ENCODE measurements at regions not wholly inside any gene's neighbourhood (a gene's known extent, or its start where the extent isn't known, plus 50 kb on each side); places are given as distances from the start of the nearest gene placed in this dataset.

GRCh38 chr13:44242766-44243165, 130.9 kb upstream of the SERP2 start:
- no peak for DNase-seq (ENCODE audit: low read depth)

GRCh38 chr13:44243198-44243857, 130.3 kb upstream of the SERP2 start:
- peak; percentile 92 for DNase-seq (ENCODE audit: low read depth)

GRCh38 chr13:44244288-44244687, 129.3 kb upstream of the SERP2 start:
- peak; percentile 86 for DNase-seq (ENCODE audit: low read depth)

- peak; percentile 79 for DNase-seq (ENCODE audit: low read depth)
These were observed 124.2 kb upstream of the SERP2 start for GRCh38 chr13:44249431-44249836.

- no peak for DNase-seq (ENCODE audit: low read depth)
These were observed 120.7 kb upstream of the SERP2 start for GRCh38 chr13:44252938-44253337.

- no peak for DNase-seq (ENCODE audit: low read depth)
These were observed 117.8 kb upstream of the SERP2 start for GRCh38 chr13:44255771-44256364.

- no peak for DNase-seq (ENCODE audit: low read depth)
These were observed 115.8 kb upstream of the SERP2 start for GRCh38 chr13:44257796-44258195.

GRCh38 chr13:44259045-44260027, 114.3 kb upstream of the SERP2 start:
- DNase-seq (ENCODE audit: low read depth), result peak; percentile 78

GRCh38 chr13:44260336-44260735, 113.3 kb upstream of the SERP2 start:
- DNase-seq (ENCODE audit: low read depth), result no peak

- DNase-seq (ENCODE audit: low read depth), result no peak
These were observed 109.6 kb upstream of the SERP2 start for GRCh38 chr13:44263751-44264620.

GRCh38 chr13:44266305-44266704, 107.3 kb upstream of the SERP2 start:
- no peak for DNase-seq (ENCODE audit: low read depth)

- no peak for DNase-seq (ENCODE audit: low read depth)
These were observed 106.9 kb upstream of the SERP2 start for GRCh38 chr13:44266772-44267171.

- DNase-seq (ENCODE audit: low read depth), result no peak
These were observed 106.4 kb upstream of the SERP2 start for GRCh38 chr13:44267203-44267602.

GRCh38 chr13:44267980-44268379, 105.6 kb upstream of the SERP2 start:
- DNase-seq (ENCODE audit: low read depth), result peak; percentile 79

- no peak for DNase-seq (ENCODE audit: low read depth)
These were observed 104.6 kb upstream of the SERP2 start for GRCh38 chr13:44268980-44269379.

- DNase-seq (ENCODE audit: low read depth), result no peak
These were observed 103.5 kb upstream of the SERP2 start for GRCh38 chr13:44270150-44270549.

- peak; percentile 88 for DNase-seq (ENCODE audit: low read depth)
These were observed 102.6 kb upstream of the SERP2 start for GRCh38 chr13:44271031-44271455.

- DNase-seq (ENCODE audit: low read depth), result no peak
These were observed 102.2 kb upstream of the SERP2 start for GRCh38 chr13:44271473-44271872.

- no peak for DNase-seq (ENCODE audit: low read depth)
These were observed 101.7 kb upstream of the SERP2 start for GRCh38 chr13:44271915-44272341.

GRCh38 chr13:44272692-44273091, 100.9 kb upstream of the SERP2 start:
- DNase-seq (ENCODE audit: low read depth), result peak; percentile 86

- DNase-seq (ENCODE audit: low read depth), result no peak
These were observed 100.4 kb upstream of the SERP2 start for GRCh38 chr13:44273216-44273615.
